ENCODE measurements at regions not wholly inside any gene's neighbourhood (a gene's known extent, or its start where the extent isn't known, plus 50 kb on each side); places are given as distances from the start of the nearest gene placed in this dataset.

DNA sequence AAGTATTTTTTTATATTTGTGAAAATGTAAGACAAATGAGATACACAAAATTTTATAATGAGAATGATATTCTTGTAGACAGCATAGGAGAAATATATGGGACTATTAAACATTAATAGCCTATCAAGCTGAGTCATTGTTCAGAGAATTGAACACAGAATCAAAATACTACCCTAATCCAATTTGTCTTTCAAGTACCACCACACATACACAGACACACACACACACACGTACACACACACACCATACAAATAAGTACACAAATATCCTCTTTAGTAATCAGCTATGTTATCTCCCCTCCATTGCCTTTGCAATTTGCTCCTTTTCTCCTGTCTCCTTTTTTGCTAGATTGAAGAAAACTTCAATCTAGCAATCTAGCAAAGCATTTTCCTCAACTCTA lies 499.3 kb downstream of the FOXG1 start:
- TF ChIP-seq ZBTB7A (IDR thresholded peaks at IDR 0.05; ENCODE audit: low read depth) (no peak), FOXM1 (IDR thresholded peaks at IDR 0.05; ENCODE audit: borderline replicate concordance, low read depth) (no peak)

DNA sequence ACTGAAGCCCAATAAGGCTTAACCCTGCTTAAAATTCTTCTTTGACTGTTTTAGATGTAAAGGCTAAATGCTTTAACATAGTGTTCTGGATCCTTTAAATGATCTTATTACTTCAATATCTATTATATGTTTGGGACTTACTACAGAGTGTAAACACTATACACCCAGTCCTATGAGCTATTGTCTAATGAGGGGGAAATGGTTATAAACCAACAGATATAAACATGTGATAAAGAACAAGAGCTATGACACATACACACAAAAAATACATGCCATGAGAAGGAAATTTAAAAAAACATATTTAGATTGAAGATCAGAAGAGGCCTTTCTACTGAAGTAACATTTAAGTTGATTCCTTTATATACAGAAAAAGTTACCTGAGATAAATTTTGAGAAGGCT lies 505.1 kb downstream of the FOXG1 start:
- no peak for TF ChIP-seq CREB1 (IDR thresholded peaks at IDR 0.05; ENCODE audit: low read depth)
- no peak for TF ChIP-seq ZBTB7A (IDR thresholded peaks at IDR 0.05; ENCODE audit: low read depth)
- no peak for TF ChIP-seq EGR1 (IDR thresholded peaks at IDR 0.05)
- no peak for TF ChIP-seq FOXM1 (IDR thresholded peaks at IDR 0.05; ENCODE audit: borderline replicate concordance, low read depth)
- TF ChIP-seq NFIC (IDR thresholded peaks at IDR 0.05), result no peak
- TF ChIP-seq, protein P1, sequence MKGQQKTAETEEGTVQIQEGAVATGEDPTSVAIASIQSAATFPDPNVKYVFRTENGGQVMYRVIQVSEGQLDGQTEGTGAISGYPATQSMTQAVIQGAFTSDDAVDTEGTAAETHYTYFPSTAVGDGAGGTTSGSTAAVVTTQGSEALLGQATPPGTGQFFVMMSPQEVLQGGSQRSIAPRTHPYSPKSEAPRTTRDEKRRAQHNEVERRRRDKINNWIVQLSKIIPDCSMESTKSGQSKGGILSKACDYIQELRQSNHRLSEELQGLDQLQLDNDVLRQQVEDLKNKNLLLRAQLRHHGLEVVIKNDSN (IDR thresholded peaks at IDR 0.05), result no peak
- TF ChIP-seq, protein P2, sequence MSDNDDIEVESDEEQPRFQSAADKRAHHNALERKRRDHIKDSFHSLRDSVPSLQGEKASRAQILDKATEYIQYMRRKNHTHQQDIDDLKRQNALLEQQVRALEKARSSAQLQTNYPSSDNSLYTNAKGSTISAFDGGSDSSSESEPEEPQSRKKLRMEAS (IDR thresholded peaks at IDR 0.05), result no peak
- TF ChIP-seq TCF12 (IDR thresholded peaks at IDR 0.05; ENCODE audit: low read depth), result no peak
- no peak for TF ChIP-seq TAF1 (IDR thresholded peaks at IDR 0.05; ENCODE audit: low read depth)

DNA sequence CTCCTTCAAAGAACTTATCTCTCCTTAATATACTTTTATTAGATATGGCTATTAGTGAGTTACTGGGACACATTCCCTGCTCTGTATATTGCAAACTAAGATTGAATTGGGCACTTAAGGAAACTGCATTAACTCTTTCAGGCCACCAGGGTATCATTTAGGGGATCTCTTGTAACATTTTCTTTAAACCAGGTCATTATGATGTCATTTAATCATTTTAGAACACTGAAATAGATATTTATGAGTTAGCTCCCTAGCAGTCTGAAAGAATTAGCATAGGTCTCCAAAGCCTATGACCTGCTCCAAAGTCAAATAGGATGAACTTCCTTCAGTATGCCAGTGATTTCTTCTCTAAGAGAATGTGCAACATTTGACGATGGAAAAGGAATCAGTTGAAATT lies 506.9 kb downstream of the FOXG1 start:
- TF ChIP-seq, protein P1 (IDR thresholded peaks at IDR 0.05), result no peak
- TF ChIP-seq FOXM1 (IDR thresholded peaks at IDR 0.05; ENCODE audit: borderline replicate concordance, low read depth), result no peak
- TF ChIP-seq TCF12 (IDR thresholded peaks at IDR 0.05; ENCODE audit: low read depth), result no peak

DNA sequence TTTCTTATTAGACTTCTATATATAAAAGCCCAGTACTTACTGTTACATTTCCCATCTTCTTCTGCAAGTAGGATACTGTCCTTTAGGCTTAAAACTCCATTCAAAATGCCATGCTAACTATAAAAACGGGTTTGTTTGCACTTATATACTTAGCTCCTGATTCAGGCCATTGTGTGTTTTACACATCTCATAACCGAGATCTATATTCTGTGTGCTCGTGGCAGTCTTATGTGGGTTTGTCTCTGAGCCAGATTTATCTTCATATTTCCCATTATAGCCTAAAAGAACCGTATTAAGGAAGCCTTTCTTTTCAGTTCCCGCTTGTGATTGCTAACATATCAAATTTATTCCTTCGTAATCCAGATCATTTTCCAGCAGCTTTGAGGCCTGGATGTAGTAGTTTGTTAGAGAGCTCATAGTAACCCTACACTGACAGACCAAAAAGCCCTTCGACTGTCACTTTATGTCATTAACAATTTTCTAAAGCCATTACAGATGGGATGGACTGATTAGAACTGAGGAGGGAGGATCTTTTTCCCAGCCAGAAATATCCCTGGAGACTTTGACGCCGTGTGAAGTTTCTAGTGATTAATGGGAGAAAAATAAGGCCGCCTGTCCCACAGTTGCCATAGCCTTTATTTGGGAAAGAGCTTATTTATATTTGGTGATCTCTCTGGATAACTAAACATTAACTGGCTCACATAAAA lies 508.5 kb downstream of the FOXG1 start:
- no peak for TF ChIP-seq NFIC (IDR thresholded peaks at IDR 0.05)

DNA sequence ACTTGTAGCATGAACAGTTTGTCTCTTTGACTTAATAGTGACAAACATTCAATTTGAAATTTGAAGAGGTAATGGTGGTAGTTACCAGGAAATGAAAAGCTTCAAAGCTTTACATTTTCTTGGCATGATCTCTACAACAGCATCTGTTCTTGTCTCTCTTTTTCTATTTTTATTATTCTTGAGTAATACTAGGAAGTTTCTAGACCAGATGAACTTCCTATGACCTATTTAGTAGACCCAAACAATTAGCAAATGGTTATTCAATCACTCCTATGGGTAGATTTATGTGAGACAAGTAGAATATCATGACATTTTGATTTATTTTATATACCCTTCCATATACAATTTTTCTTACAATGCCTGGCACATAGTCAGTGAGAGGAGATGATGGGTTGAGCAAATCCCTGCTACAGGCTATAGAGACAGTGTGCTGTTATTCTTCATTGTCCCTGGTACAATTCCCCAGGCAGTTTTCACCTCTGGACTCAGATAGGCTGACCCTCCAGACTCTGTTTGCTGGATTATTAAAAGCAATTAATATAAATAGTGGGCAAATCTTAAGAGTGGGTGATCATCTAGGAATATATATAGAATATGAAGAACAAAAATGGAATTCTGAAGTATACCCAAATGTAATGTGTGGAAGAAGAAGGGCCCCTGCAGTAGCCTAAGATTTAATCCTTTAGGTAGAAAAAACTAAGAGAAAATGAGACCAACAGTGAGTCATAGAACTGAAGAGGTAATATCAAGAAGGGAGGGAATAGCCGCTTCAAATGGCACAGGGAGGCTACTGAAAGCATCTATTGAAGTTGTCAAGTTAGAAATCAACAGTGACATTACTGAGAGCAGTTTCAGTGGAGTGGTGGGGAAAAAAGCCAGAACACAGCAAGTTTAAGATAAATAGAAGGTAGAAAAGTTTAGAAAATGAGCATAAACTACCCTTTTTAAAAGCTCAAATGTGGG lies 512.0 kb downstream of the FOXG1 start:
- TF ChIP-seq ZBTB7A (IDR thresholded peaks at IDR 0.05; ENCODE audit: low read depth) (no peak), TAF1 (IDR thresholded peaks at IDR 0.05; ENCODE audit: low read depth) (no peak), CEBPB (IDR thresholded peaks at IDR 0.05) (no peak), RAD21 (IDR thresholded peaks at IDR 0.05; ENCODE audit: low read depth) (no peak), CREB1 (IDR thresholded peaks at IDR 0.05; ENCODE audit: low read depth) (no peak), EP300 (IDR thresholded peaks at IDR 0.05; ENCODE audit: borderline replicate concordance) (no peak), FOXM1 (IDR thresholded peaks at IDR 0.05; ENCODE audit: borderline replicate concordance, low read depth) (no peak)
- TF ChIP-seq, protein P2 (IDR thresholded peaks at IDR 0.05), result no peak

DNA sequence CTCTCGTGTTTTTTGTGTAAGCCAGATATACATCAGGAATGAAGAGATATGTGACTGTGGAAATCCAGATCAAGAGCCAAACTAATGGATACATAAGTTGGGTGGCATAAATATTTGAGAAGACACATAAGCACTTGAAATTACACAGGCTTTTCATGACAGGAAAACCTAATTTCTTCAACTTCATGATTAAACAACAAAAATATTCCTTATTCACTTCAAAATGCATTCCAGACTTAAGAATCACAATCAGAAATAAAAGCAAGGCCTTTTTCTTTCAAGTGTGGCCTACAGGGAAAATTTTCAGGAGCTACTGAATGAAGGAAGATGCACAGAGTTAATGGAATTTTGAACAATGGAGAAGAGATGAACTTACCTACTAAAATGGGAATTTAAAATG lies 515.6 kb downstream of the FOXG1 start:
- TF ChIP-seq, protein P3, sequence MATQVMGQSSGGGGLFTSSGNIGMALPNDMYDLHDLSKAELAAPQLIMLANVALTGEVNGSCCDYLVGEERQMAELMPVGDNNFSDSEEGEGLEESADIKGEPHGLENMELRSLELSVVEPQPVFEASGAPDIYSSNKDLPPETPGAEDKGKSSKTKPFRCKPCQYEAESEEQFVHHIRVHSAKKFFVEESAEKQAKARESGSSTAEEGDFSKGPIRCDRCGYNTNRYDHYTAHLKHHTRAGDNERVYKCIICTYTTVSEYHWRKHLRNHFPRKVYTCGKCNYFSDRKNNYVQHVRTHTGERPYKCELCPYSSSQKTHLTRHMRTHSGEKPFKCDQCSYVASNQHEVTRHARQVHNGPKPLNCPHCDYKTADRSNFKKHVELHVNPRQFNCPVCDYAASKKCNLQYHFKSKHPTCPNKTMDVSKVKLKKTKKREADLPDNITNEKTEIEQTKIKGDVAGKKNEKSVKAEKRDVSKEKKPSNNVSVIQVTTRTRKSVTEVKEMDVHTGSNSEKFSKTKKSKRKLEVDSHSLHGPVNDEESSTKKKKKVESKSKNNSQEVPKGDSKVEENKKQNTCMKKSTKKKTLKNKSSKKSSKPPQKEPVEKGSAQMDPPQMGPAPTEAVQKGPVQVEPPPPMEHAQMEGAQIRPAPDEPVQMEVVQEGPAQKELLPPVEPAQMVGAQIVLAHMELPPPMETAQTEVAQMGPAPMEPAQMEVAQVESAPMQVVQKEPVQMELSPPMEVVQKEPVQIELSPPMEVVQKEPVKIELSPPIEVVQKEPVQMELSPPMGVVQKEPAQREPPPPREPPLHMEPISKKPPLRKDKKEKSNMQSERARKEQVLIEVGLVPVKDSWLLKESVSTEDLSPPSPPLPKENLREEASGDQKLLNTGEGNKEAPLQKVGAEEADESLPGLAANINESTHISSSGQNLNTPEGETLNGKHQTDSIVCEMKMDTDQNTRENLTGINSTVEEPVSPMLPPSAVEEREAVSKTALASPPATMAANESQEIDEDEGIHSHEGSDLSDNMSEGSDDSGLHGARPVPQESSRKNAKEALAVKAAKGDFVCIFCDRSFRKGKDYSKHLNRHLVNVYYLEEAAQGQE (IDR thresholded peaks at IDR 0.05; ENCODE audit: low read depth), result no peak
- TF ChIP-seq, protein P2 (IDR thresholded peaks at IDR 0.05), result no peak
- TF ChIP-seq FOXM1 (IDR thresholded peaks at IDR 0.05; ENCODE audit: borderline replicate concordance, low read depth) (no peak), EP300 (IDR thresholded peaks at IDR 0.05; ENCODE audit: borderline replicate concordance) (no peak)

DNA sequence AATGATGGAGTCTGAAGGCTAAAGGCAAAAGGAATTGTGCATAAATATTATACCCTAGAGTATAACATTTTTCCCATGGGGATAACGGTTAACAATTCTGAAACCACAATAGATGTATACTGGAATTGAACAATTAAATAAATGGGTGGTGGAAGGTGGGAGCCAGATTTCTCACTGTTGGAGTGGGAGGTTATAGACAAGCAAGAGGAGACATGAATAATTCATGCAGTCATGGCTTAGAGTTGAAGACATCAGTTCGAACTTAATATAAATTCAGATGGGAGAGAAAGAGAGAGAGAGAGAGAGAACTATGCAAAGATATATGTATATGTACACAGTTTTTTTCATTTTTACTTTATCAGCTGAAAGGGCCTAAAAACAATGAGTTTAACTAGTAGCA lies 523.9 kb downstream of the FOXG1 start:
- TF ChIP-seq EGR1 (IDR thresholded peaks at IDR 0.05) (no peak), NFIC (IDR thresholded peaks at IDR 0.05) (no peak), FOXM1 (IDR thresholded peaks at IDR 0.05; ENCODE audit: borderline replicate concordance, low read depth) (no peak), TCF12 (IDR thresholded peaks at IDR 0.05; ENCODE audit: low read depth) (no peak), TAF1 (IDR thresholded peaks at IDR 0.05; ENCODE audit: low read depth) (no peak), RAD21 (IDR thresholded peaks at IDR 0.05; ENCODE audit: low read depth) (no peak), ZBTB7A (IDR thresholded peaks at IDR 0.05; ENCODE audit: low read depth) (no peak), YY1 (IDR thresholded peaks at IDR 0.05; ENCODE audit: low read depth) (no peak), EP300 (IDR thresholded peaks at IDR 0.05; ENCODE audit: borderline replicate concordance) (no peak), TEAD4 (IDR thresholded peaks at IDR 0.05) (no peak), CEBPB (IDR thresholded peaks at IDR 0.05) (no peak), CREB1 (IDR thresholded peaks at IDR 0.05; ENCODE audit: low read depth) (no peak)
- TF ChIP-seq, protein P1 (IDR thresholded peaks at IDR 0.05), result no peak
- TF ChIP-seq, protein P3 (IDR thresholded peaks at IDR 0.05; ENCODE audit: low read depth), result no peak
- TF ChIP-seq, protein P2 (IDR thresholded peaks at IDR 0.05), result no peak
